ENCODE measurements at regions not wholly inside any gene's neighbourhood (a gene's known extent, or its start where the extent isn't known, plus 50 kb on each side); places are given as distances from the start of the nearest gene placed in this dataset.

DNA sequence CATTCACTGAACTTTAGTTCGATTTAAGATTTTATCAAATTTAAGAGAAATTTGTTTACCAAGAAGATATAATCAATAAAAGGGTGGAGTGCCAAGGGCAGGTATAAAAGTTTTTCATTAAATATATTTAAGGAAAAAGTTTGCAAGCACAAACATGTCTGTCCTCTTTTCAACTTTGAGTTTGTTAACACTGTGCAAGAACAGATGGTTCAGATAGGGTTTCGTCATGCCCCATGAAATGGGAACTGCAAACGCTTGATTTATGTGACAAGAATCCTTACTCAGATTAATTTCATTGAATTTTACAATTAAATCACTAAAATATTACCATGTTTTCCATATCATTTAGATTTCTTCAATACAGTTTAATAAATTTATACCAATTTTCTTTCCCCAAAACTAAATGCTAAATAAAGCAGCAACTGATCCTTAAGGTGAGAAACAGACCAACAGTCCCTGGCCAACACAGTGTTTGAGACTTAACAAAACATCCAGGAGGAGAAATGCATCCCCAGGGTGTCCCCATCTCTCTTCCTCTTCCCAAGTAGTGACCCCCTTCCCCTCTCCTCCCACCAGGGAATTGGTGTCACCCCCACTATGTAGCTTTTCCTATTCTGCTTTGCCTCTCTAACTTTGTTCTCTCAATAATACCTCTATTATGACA, 292.9 kb downstream of the LTN1 start:
- no peak overlapping the region for H3K27ac ChIP-seq (ENCODE audit: low read depth, low read length)
- H3K27me3 ChIP-seq (ENCODE audit: low read length): no peaks in the 10 kb centered on the region
- H3K4me2 ChIP-seq (ENCODE audit: low read depth, low read length, poor library complexity, severe bottlenecking): no peak overlapping the region
- no peaks in the 10 kb centered on the region for H4K20me1 ChIP-seq (ENCODE audit: low read depth, low read length)
- no peaks in the 10 kb centered on the region for H3K9me3 ChIP-seq (ENCODE audit: insufficient read depth, low read length)
- no peaks in the 10 kb centered on the region for H3K9me2 ChIP-seq (replicated peaks; ENCODE audit: insufficient read depth, low read length)
- TF ChIP-seq EZH2phosphoT487 (conservative IDR thresholded peaks at IDR 0.05; ENCODE audit: low read length) (no peak), CTCF (IDR thresholded peaks at IDR 0.05; ENCODE audit: insufficient read depth, low read length, poor library complexity, severe bottlenecking) (no peak)
- H3K9ac ChIP-seq (ENCODE audit: low read length): no peak overlapping the region
- no peaks in the 10 kb centered on the region for H3K36me3 ChIP-seq (ENCODE audit: low read length)
- H2AFZ ChIP-seq (ENCODE audit: low read depth, low read length, severe bottlenecking): no peak overlapping the region
- H3K4me3 ChIP-seq (ENCODE audit: insufficient read depth, low read length, poor library complexity, severe bottlenecking): no peak overlapping the region
- no peaks in the 10 kb centered on the region for H3F3A ChIP-seq (ENCODE audit: insufficient read depth)
- H3K79me2 ChIP-seq (ENCODE audit: insufficient read depth, low read length): no peaks in the 10 kb centered on the region

GRCh38 chr21:28699186-28699585, 293.5 kb downstream of the LTN1 start:
- Histone ChIP-seq H3K4me3 (ENCODE audit: insufficient read depth, low read length, poor library complexity, severe bottlenecking) (no peak overlapping the region), H3K36me3 (ENCODE audit: low read length) (no peaks in the 10 kb centered on the region), H3K79me2 (ENCODE audit: insufficient read depth, low read length) (no peaks in the 10 kb centered on the region), H3F3A (ENCODE audit: insufficient read depth) (no peaks in the 10 kb centered on the region), H3K27me3 (ENCODE audit: low read length) (no peaks in the 10 kb centered on the region), H3K4me2 (ENCODE audit: low read depth, low read length, poor library complexity, severe bottlenecking) (no peak overlapping the region), H3K9me3 (ENCODE audit: insufficient read depth, low read length) (no peaks in the 10 kb centered on the region), H3K27ac (ENCODE audit: low read depth, low read length) (no peak overlapping the region), H3K9me2 (replicated peaks; ENCODE audit: insufficient read depth, low read length) (no peaks in the 10 kb centered on the region), H2AFZ (ENCODE audit: low read depth, low read length, severe bottlenecking) (no peak overlapping the region), H4K20me1 (ENCODE audit: low read depth, low read length) (no peaks in the 10 kb centered on the region), H3K9ac (ENCODE audit: low read length) (no peak overlapping the region)
- TF ChIP-seq EZH2phosphoT487 (conservative IDR thresholded peaks at IDR 0.05; ENCODE audit: low read length) (no peak), CTCF (IDR thresholded peaks at IDR 0.05; ENCODE audit: insufficient read depth, low read length, poor library complexity, severe bottlenecking) (no peak)

GRCh38 chr21:28696844-28697410, 295.8 kb downstream of the LTN1 start:
- no peaks in the 10 kb centered on the region for H4K20me1 ChIP-seq (ENCODE audit: low read depth, low read length)
- H3K9me2 ChIP-seq (replicated peaks; ENCODE audit: insufficient read depth, low read length): no peaks in the 10 kb centered on the region
- H3K36me3 ChIP-seq (ENCODE audit: low read length): no peaks in the 10 kb centered on the region
- H3K27ac ChIP-seq (ENCODE audit: low read depth, low read length): no peak overlapping the region
- no peak overlapping the region for H3K9ac ChIP-seq (ENCODE audit: low read length)
- H3K4me3 ChIP-seq (ENCODE audit: insufficient read depth, low read length, poor library complexity, severe bottlenecking): no peak overlapping the region
- H3K4me2 ChIP-seq (ENCODE audit: low read depth, low read length, poor library complexity, severe bottlenecking): no peak overlapping the region
- no peaks in the 10 kb centered on the region for H3K9me3 ChIP-seq (ENCODE audit: insufficient read depth, low read length)
- no peaks in the 10 kb centered on the region for H3K79me2 ChIP-seq (ENCODE audit: insufficient read depth, low read length)
- TF ChIP-seq CTCF (IDR thresholded peaks at IDR 0.05; ENCODE audit: insufficient read depth, low read length, poor library complexity, severe bottlenecking) (no peak), EZH2phosphoT487 (conservative IDR thresholded peaks at IDR 0.05; ENCODE audit: low read length) (no peak)
- no peak overlapping the region for H2AFZ ChIP-seq (ENCODE audit: low read depth, low read length, severe bottlenecking)
- no peaks in the 10 kb centered on the region for H3F3A ChIP-seq (ENCODE audit: insufficient read depth)
- H3K27me3 ChIP-seq (ENCODE audit: low read length): no peaks in the 10 kb centered on the region
